GM18505 (cell line): ENCODE measurements at regions not wholly inside any gene's neighbourhood (a gene's known extent, or its start where the extent isn't known, plus 50 kb on each side); places are given as distances from the start of the nearest gene placed in this dataset.
"Not testable (repeated sequence)": the region's sequence is repeated elsewhere in the genome, so short reads cannot be mapped to it uniquely, and the experiment has no call there.

Experiments
- ATAC-seq: cut with Tn5 transposase; IDR thresholded peaks from one replicate; pipeline ENCODE4 v1.9.1; 2021; ENCODE audit not compliant: unreplicated experiment
- POLR2A ChIP-seq: IDR thresholded peaks from 4 replicates; pipeline ENCODE4 v1.6.1; 2011; ENCODE audit warnings: borderline replicate concordance; ENCODE audit not compliant: insufficient read depth, insufficient read length; ENCODE audit errors: extremely low read depth

DNA sequence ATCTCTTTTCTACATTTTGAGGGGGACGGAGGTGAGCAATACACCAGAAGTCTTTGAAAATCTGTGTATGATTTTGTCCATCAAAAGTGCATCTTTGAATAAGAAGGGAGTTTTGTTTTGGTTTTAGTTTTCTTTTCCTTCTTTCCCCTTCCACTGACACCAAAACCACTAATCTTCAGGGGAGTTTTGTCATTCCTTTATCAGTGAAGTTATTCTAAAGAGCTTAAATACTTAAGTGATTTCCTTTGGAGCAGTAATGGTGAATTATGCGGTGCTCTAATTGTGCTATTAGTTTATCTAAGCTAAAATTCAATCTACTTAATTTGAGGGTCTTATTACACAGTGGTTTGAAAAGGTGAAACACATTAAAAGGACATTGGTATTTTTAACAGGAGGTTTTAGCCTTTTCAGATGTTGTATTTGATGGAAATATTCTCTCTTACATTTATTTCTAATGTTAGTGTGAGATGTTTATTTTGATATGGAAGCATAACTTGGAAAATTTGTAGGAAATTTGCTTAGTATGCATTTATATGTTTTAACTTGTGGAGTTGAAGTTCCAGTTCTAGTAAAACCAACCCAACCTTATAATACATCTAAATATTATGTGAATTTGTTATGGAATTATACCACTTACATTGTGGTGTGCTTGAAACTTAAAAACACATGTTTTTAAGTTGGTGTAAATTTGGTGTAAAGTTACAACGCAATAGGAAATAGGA is 124.9 kb downstream of the PCDH7 start:
- TF ChIP-seq POLR2A, result no peak
- ATAC-seq, result no peak

DNA sequence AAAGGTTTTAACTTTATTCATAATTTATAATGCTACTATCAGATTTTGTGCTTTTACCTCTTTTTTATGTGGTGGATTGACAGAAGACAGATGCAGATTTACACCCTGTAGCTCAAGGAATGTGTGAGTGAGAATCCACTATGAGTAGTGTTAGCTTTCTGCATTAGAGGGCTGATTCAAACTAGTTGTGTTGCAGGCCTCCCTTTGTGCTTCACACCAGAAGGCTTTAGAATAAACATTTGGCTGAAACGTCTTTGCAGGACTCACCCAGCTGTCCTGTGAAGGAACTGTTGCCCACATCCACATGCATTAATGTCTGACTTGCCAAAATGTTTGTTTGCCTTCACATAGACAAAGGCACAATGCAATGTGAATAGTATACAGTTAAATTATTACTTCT is 127.0 kb downstream of the PCDH7 start:
- TF ChIP-seq POLR2A, result no peak
- no peak for ATAC-seq

DNA sequence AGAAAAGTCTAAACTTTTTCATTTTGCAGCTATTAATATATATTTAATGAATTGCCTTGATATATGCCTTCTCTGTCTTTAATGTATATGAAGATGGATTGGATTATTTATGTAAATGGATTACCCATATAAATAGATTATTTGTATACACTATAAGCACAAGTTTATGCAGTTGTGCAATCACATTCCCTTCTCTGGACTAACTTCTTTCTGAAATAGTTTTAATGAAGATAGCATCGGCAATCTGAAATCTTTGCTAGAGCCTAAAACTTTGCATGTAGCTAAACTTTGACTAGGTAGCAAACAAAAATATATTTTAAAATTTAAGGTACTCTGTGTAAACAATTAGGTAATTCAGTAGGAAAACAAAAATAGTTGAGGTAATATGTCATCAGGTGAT is 127.8 kb downstream of the PCDH7 start:
- TF ChIP-seq POLR2A, result no peak
- ATAC-seq, result no peak

DNA sequence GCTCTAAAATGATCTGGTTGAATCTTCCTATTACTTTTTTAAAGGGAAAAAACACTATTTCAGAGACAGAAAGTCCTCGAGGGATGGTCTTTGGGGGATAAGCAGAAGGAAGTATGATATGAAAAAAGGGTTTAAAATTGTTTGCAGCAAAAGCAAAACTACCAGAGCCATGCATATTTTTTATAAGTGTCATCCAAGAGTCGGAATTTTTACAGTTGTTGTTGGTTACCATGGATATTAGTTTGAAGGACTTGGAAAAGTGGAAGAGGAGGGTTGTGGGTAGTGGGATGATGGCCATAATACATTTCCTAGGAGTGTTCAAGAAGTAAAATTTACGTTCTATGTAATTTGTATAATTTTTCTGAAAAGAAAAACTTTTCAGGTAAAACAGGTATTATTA is 134.4 kb downstream of the PCDH7 start:
- no peak for TF ChIP-seq POLR2A
- no peak for ATAC-seq

DNA sequence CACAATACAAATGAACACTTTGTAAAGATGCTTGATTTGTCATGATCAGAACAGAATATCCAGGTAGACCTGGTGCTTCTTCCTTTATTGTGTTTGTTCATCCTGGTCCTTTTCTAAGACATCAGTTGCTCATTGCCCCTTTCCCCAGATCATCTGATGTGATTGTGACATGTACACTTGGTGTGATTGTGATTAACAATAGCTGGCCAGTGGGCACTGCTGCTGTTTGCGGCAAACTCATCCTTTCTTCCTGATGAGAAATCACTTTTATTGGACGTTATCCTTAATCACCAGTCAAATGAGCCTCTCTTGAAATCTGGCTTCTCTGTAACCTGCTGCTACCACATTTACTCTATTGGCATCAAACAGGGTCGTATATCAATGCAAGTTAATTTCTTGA is 135.1 kb downstream of the PCDH7 start:
- TF ChIP-seq POLR2A, result no peak
- no peak for ATAC-seq

DNA sequence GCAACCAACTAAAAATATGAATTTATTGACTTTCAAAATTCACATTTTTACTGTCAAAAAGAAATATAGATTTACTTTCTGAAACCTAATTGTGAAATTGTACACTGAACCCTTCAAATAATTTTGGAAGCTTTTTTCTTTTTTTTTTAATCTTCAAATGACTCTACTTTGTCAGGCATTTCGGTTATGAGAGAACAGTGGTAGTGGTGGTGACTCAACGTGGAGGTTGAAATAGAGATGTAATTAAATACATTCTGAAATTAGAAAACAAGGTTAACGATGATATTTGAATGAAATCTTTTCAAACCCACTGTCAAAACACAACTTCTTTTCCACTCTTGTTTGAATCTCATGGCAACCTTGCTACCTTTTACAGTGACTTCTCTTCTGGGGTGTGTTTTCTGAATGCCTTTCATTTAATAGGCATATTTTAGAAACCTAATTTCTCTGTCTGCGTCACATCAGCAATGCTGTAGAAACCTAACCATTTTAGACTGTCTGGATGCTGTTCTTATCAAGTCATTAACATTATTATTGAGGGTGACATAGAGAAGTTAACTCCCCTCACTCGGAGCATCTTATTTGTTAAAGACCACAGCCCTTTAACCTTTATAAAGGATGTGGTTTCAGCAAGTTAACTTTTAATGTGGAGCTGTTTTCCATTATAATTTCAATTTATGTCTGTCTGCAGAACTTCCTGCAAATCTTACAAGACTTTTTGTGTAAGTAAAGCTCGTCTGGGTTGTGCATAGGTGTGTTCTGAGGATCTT is 136.8 kb downstream of the PCDH7 start:
- ATAC-seq, result no peak
- no peak for TF ChIP-seq POLR2A

DNA sequence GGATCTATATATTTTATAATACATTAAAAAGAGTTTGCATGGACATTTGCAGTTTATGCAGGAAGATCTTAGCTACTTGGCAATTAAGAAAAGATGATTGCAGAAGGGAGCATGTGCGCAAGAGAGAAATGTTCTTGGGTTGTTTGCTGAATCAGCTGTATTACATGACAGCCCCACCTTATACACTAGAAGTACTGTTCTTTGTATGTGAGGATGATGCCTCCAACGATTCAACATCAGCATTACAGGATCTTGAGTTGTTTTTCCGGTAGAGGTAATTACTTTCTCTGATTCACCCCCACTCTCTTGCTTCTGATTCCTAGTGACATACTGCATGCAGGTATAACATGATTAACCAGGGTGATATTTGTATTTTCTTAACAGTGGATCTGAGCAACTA is 140.8 kb downstream of the PCDH7 start:
- no peak for TF ChIP-seq POLR2A

DNA sequence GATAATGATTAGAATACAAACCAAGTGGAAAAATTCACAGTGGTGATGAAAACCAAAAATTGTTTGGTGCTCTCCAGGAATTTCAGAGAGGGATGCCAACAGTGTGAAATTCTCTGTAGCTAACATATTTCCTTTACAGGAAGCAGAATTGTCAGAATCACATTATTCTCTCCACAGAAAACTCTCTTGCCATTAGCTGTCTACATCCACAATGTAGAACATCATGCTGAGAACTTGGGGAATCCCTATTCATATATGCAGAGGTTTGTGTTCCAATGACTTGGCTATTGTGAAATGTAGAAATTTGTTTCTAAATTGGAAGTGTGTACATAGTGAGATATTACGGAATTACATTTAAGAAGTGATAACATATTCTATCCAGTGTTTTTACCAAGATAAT is 142.0 kb downstream of the PCDH7 start:
- TF ChIP-seq POLR2A, result no peak
- ATAC-seq, result no peak

More for the DNA sequence above, 140.8 kb downstream of the PCDH7 start:
- ATAC-seq, result no peak

DNA sequence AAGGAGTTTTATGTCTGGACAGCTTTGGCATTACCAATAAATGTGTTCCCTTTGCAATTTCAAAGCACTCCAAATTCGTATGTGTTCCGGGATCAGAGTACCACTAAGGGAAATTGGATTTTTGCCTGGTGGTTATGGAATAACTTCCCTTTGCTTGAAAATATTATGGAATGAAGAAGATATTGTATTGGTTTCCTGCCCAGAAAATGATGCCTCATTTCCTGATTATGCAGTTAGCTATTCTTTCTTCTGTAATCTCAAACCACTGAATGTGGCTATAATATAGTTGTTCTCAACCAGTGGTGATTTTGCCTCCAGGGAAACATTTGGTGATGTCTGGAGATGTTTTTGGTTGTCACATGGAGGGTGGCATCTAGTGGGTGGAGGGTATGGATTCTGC is 142.9 kb downstream of the PCDH7 start:
- no peak for ATAC-seq
- no peak for TF ChIP-seq POLR2A

DNA sequence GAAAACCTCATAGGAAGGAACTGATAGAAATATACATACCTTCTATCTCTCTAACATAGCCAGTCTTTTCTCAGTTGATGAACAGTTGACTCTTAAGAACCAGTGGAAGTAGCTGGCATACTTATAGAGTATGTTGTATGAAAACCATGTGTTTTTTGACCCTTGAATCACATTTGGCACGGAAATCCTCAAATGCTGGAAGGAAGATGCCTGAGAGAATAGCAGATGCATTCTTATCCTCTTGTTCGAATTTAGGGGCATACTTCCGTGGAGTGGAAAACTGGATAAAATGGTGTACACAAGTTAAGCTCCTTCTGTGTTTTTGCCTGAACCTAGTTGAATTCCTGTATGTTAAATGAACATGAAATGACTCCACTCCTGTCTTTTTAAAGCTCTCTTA is 145.5 kb downstream of the PCDH7 start:
- no peak for ATAC-seq

DNA sequence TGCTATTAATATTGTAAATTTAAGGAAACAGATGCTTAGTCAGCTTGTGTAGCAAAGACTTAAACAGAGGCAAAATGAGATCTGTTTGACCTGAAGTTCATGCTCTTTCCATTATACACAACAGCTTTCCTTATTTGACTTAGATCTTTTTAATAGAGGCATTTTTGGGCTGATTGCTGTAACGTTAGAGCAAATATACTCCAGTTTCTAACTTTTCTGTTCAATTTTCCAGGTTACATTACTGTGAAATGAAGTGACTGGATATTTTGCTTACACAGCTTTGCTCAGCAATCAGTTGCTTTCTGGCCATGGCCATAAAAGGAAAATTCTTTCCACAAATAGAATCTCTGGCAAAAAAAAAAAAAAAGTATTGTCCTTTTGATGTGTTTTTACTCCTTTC is 146.2 kb downstream of the PCDH7 start:
- ATAC-seq, result no peak
- TF ChIP-seq POLR2A, result no peak

More for the DNA sequence above, 145.5 kb downstream of the PCDH7 start:
- no peak for TF ChIP-seq POLR2A

DNA sequence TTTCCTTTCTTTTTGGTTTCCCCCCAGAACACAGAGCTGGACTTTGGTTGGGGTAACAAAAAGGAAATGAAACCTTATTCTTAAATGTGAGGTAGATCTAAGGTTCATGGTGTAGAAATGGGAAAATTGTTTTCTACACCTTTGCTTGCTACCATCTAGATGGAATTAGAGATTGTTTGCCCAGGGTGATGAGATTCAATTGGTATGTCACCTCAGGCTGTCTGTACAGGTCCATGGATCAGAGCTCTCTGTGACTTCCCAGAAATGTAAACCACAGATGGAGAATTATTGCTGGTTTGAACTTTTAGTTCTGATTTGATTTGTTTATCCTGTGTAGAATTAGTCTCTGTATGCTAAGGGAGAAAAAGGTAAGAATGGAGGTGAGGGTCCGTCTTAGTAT is 146.7 kb downstream of the PCDH7 start:
- ATAC-seq, result no peak
- TF ChIP-seq POLR2A, result no peak

DNA sequence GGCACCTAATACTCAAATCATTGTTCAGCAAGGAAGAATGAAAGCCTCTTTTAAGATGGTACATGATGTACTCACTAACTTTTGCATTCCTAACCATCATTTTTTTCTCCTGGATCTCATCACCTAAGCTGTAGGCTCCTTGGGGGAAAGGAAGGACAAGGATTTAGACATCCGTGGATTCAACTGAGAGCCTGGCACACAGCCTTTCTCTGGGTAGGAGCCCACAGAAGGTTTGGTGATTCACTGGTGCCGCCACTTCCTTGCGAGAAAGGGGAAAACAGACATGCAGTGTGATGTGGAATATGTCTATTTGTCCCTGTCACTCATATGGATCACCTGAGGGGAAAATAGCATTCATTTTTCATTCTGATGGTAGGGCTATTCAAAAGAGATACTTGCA is 147.3 kb downstream of the PCDH7 start:
- TF ChIP-seq POLR2A, result no peak
- ATAC-seq, result no peak

DNA sequence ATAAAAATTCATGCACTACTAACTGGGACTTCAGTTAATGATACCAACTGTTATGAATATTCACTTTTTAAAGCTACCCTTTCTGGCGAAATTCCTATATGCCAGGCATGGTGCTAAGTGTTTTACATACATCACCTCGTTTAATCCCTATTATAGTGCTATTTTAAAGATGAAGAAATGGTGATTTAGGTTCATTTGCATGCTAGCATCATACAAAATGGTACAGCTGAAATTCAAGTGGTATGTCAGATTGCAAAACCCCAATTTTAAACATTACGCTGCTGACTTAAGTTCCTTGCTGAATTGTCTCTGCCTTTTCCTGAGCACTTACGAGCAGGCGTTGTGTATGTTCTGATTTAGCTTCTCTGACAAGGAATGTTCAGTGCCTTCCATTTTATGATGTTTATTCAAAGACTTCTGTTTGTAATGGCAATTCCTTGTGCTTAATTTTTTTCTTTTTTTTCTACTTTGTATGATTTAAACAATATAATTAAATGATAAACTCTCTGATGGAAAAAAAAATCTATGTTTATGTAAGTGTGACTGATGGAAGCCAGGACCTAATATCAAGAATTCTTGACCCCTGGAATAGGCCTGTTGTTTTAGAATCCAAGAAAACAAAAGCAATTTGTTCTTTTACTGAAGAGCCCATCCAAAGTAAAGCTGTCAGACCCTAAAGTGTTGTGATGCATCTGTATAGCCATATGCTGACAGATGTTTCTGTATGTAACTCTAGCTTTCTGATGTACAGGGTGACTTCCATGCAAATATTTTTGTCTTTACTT is 148.1 kb downstream of the PCDH7 start:
- no peak for TF ChIP-seq POLR2A
- ATAC-seq, result no peak

DNA sequence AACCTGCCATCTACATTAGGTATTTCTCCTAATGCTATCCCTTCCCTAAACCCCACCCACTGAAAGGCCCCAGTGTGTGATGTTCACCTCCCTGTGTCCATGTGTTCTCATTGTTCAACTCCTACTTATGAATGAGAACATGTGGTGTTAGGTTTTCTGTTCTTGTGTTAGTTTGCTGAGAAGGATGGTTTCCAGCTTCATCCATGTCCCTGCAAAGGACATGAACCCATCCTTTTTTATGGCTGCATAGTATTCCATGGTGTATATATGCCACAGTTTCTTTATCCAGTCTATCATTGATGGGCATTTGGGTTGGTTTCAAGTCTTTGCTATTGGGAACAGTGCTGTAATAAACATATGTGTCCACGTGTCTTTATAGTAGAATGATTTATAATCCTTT is 149.2 kb downstream of the PCDH7 start:
- ATAC-seq, result not testable (repeated sequence)

DNA sequence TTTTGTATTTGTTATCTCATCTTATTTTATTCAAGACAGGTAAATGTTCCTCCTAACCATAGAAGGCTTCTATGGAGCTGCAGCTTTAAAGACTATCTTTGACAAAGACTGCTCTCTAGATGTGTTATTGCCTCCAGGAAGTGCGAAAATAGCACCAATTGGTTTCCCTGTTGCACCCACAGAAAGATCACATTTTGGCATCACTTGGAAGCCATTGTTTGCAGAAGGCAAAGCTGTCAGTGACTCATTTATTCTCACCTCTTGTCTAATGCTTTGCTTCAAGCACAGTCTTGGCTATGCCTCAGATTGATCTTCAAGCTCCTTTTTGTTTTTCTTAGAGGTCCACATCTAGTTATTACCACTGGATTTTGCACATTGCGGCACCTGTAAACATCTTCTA is 150.3 kb downstream of the PCDH7 start:
- TF ChIP-seq POLR2A, result no peak

More for the DNA sequence above, 150.3 kb downstream of the PCDH7 start:
- no peak for ATAC-seq
